ENCODE measurements at regions not wholly inside any gene's neighbourhood (a gene's known extent, or its start where the extent isn't known, plus 50 kb on each side); places are given as distances from the start of the nearest gene placed in this dataset.

DNA sequence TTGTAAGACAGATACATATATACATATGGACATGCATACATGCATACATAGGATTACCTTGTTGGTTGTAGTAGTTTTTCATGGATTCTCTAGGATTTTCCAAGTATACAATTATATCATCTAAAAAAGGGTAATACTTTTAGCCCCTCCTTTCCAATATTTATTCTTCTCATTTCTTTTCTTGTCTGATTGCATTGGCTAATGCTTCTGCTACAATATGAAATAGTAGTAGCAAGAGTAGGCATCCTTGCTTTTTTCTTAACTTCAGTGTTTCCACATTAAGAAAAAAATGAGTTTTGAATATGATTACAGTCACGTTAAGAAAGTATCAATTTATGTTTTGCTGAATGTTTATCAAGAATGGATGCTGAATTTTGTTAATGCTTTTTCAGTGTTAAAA is 58.0 kb downstream of the RBFOX3 start:
- Mint-ChIP-seq H3K4me3 (ENCODE audit: unreplicated experiment) (no peak overlapping the region), H3K4me1 (ENCODE audit: low read depth, unreplicated experiment) (no peaks in the 10 kb centered on the region), H3K36me3 (ENCODE audit: insufficient read depth, unreplicated experiment) (no peaks in the 10 kb centered on the region), H3K9me3 (ENCODE audit: unreplicated experiment) (peaks cover 12% of the 10 kb centered on the region), H3K27ac (ENCODE audit: unreplicated experiment) (no peak overlapping the region), H3K27me3 (ENCODE audit: insufficient read depth, unreplicated experiment) (peaks cover 20% of the 10 kb centered on the region)
- H3K36me3 ChIP-seq (ENCODE audit: control insufficient read depth, insufficient read depth, low read length) = no peaks in the 10 kb centered on the region; the same call in 1 of the 2 replicates
- ChIA-PET POLR2A (no interaction called here), CTCF (no interaction called here)
- intact Hi-C loops (cut with micrococcal nuclease; ENCODE audit: unreplicated experiment) = no loop called here
- no peaks in the 10 kb centered on the region for H3K4me1 ChIP-seq
- no peak overlapping the region for H3K4me3 ChIP-seq (ENCODE audit: low read depth, low read length)
- no TSS peak for BruUV-seq (replicated peaks)
- no peaks in the 10 kb centered on the region for H3K27me3 ChIP-seq (replicated peaks; ENCODE audit: control insufficient read depth, insufficient read depth, low read length)
- H3K9me3 ChIP-seq = peaks cover 15% of the 10 kb centered on the region
- TF ChIP-seq, protein P1, sequence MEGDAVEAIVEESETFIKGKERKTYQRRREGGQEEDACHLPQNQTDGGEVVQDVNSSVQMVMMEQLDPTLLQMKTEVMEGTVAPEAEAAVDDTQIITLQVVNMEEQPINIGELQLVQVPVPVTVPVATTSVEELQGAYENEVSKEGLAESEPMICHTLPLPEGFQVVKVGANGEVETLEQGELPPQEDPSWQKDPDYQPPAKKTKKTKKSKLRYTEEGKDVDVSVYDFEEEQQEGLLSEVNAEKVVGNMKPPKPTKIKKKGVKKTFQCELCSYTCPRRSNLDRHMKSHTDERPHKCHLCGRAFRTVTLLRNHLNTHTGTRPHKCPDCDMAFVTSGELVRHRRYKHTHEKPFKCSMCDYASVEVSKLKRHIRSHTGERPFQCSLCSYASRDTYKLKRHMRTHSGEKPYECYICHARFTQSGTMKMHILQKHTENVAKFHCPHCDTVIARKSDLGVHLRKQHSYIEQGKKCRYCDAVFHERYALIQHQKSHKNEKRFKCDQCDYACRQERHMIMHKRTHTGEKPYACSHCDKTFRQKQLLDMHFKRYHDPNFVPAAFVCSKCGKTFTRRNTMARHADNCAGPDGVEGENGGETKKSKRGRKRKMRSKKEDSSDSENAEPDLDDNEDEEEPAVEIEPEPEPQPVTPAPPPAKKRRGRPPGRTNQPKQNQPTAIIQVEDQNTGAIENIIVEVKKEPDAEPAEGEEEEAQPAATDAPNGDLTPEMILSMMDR (IDR thresholded peaks at IDR 0.05; ENCODE audit: insufficient read depth in 1 of 2, low read depth in 1 of 2, low read length in 1 of 2, severe bottlenecking in 1 of 2, unreplicated experiment in 1 of 2) = no peak
- DNase-seq = no peak

DNA sequence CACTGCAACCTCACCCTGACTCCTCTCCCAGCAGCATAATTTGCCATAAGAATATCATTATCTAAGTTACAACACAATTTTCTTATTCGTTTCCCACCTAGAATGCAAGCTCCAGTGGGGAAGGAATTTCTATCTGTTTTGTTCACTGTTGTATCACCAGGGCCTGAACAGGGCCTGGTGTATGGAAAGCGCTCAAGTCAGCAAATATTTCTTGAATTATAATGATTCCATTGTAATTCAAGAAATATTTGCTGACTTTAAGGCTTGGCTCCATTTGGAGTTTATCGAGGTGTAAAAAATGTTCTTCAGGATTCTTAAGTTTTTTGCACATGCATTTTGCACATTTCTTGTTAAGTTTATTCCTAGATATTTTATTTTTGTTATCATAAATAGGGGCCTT is 58.4 kb downstream of the RBFOX3 start:
- no peaks in the 10 kb centered on the region; the same call in 1 of the 2 replicates for H3K36me3 ChIP-seq (ENCODE audit: control insufficient read depth, insufficient read depth, low read length)
- Mint-ChIP-seq H3K9me3 (ENCODE audit: unreplicated experiment) (peaks cover 12% of the 10 kb centered on the region), H3K36me3 (ENCODE audit: insufficient read depth, unreplicated experiment) (no peaks in the 10 kb centered on the region), H3K4me3 (ENCODE audit: unreplicated experiment) (no peak overlapping the region), H3K27ac (ENCODE audit: unreplicated experiment) (no peak overlapping the region), H3K27me3 (ENCODE audit: insufficient read depth, unreplicated experiment) (peaks cover 18% of the 10 kb centered on the region), H3K4me1 (ENCODE audit: low read depth, unreplicated experiment) (no peaks in the 10 kb centered on the region)
- peaks cover 15% of the 10 kb centered on the region for H3K9me3 ChIP-seq
- POLR2A ChIA-PET = no interaction called here
- H3K4me1 ChIP-seq = no peaks in the 10 kb centered on the region
- no peak overlapping the region for H3K4me3 ChIP-seq (ENCODE audit: low read depth, low read length)
- no TSS peak for BruUV-seq (replicated peaks)
- no peaks in the 10 kb centered on the region for H3K27me3 ChIP-seq (replicated peaks; ENCODE audit: control insufficient read depth, insufficient read depth, low read length)
- TF ChIP-seq, protein P1 (IDR thresholded peaks at IDR 0.05; ENCODE audit: insufficient read depth in 1 of 2, low read depth in 1 of 2, low read length in 1 of 2, severe bottlenecking in 1 of 2, unreplicated experiment in 1 of 2) = no peak
- CTCF ChIA-PET = no interaction called here
- DNase-seq = no peak
- intact Hi-C loops (cut with micrococcal nuclease; ENCODE audit: unreplicated experiment) = no loop called here

DNA sequence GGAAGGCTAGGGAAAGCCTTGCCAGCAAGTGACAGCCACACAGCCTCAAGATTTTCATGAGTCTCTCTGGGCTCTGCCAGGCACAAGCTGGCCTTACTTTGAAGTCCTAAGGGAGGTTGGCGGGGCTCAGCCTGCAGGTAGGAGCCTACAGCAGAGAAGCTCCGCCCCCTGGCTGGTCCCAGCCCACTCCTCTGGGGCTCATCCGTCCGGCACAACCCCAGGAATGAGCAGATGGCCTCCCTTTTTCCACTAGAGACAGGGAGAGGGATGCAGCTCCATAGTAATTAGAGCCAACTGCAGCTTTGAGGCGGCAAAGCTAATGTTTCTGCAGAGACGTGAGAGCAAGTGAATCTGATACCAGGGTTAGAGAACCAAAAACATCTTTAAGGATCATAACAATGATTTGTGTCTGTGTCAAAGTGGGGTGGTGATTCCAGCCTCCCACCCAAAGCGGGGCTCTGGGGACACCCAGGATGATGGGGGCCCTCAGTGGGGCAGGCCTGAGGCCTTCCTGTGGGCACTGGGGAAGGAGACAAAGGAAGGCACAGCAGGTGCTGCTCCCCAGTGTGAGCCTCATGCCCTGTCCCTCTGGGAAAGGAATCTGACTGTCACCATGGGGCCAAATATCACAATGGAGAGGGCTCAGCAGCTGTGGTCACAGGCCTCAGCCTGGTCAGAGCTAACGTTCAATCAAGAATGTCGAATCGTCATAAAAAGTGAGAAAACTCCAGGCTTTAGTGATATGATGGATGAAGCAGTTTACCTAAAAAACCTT is 61.5 kb downstream of the RBFOX3 start:
- no peak overlapping the region for H3K4me3 Mint-ChIP-seq (ENCODE audit: unreplicated experiment)
- no peaks in the 10 kb centered on the region for H3K4me1 Mint-ChIP-seq (ENCODE audit: low read depth, unreplicated experiment)
- H3K27ac Mint-ChIP-seq (ENCODE audit: unreplicated experiment) = no peak overlapping the region
- POLR2A ChIA-PET = no interaction called here
- H3K36me3 Mint-ChIP-seq (ENCODE audit: insufficient read depth, unreplicated experiment) = no peaks in the 10 kb centered on the region
- intact Hi-C loops (cut with micrococcal nuclease; ENCODE audit: unreplicated experiment) = no loop called here
- peaks cover 27% of the 10 kb centered on the region for H3K27me3 Mint-ChIP-seq (ENCODE audit: insufficient read depth, unreplicated experiment)
- no peaks in the 10 kb centered on the region for H3K4me1 ChIP-seq
- H3K4me3 ChIP-seq (ENCODE audit: low read depth, low read length) = no peak overlapping the region
- DNase-seq = no peak
- no peaks in the 10 kb centered on the region; the same call in 1 of the 2 replicates for H3K36me3 ChIP-seq (ENCODE audit: control insufficient read depth, insufficient read depth, low read length)
- H3K9me3 ChIP-seq = peaks cover 15% of the 10 kb centered on the region
- H3K9me3 Mint-ChIP-seq (ENCODE audit: unreplicated experiment) = no peaks in the 10 kb centered on the region
- CTCF ChIA-PET = interaction anchor here (0.5 kb wide), 1 partner anchor 140 kb away, joined by 4 read pairs; no protein-coding TSS in a partner anchor
- BruUV-seq (replicated peaks) = no TSS peak
- TF ChIP-seq, protein P1 (IDR thresholded peaks at IDR 0.05; ENCODE audit: insufficient read depth in 1 of 2, low read depth in 1 of 2, low read length in 1 of 2, severe bottlenecking in 1 of 2, unreplicated experiment in 1 of 2) = no peak
- peaks cover 1% of the 10 kb centered on the region; the same call in 1 of the 2 replicates for H3K27me3 ChIP-seq (replicated peaks; ENCODE audit: control insufficient read depth, insufficient read depth, low read length)

Data from Caco-2 (cell line).